GM12865 (cell line): ENCODE measurements at regions not wholly inside any gene's neighbourhood (a gene's known extent, or its start where the extent isn't known, plus 50 kb on each side); places are given as distances from the start of the nearest gene placed in this dataset.
"Not testable (repeated sequence)": the region's sequence is repeated elsewhere in the genome, so short reads cannot be mapped to it uniquely, and the experiment has no call there.

Source experiments
- DNase-seq: peaks from one replicate; pipeline ENCODE4 v3.0.0; 2010; ENCODE audit warnings: low read depth
- H3K4me3 ChIP-seq: 2 replicates; pipeline ENCODE4 v1.5.1; 2011; ENCODE audit warnings: mild to moderate bottlenecking, low read depth, low read length, control low read depth
- CTCF ChIP-seq: IDR thresholded peaks from 2 replicates; pipeline ENCODE4 v1.5.1; 2011; ENCODE audit warnings: low read length, control low read depth, low read depth, inconsistent platforms; ENCODE audit not compliant: insufficient read depth; ENCODE audit errors: missing control alignments

GRCh38 chr5:165400086-165400485 lies 1894.7 kb downstream of the MAT2B start:
- TF ChIP-seq CTCF: no peak
- no peak for DNase-seq
- no peak overlapping the region for H3K4me3 ChIP-seq

- no peak for DNase-seq
- H3K4me3 ChIP-seq: no peak overlapping the region
- no peak for TF ChIP-seq CTCF
These were observed 1899.5 kb downstream of the MAT2B start for GRCh38 chr5:165404917-165405316.

GRCh38 chr5:165405340-165405739 lies 1899.9 kb downstream of the MAT2B start:
- H3K4me3 ChIP-seq: no peak overlapping the region
- TF ChIP-seq CTCF: no peak
- no peak for DNase-seq

- no peak overlapping the region for H3K4me3 ChIP-seq
- DNase-seq: no peak
- TF ChIP-seq CTCF: no peak
These were observed 1901.9 kb downstream of the MAT2B start for GRCh38 chr5:165407352-165407751.

- no peak for DNase-seq
- TF ChIP-seq CTCF: no peak
- no peak overlapping the region for H3K4me3 ChIP-seq
These were observed 1905.1 kb downstream of the MAT2B start for GRCh38 chr5:165410476-165410875.

GRCh38 chr5:165411532-165411931 lies 1906.1 kb downstream of the MAT2B start:
- DNase-seq, H3K4me3 ChIP-seq: not testable (repeated sequence)

GRCh38 chr5:165420493-165420892 lies 1915.1 kb downstream of the MAT2B start:
- DNase-seq: no peak
- H3K4me3 ChIP-seq: no peak overlapping the region
- no peak for TF ChIP-seq CTCF
